ENCODE measurements at regions not wholly inside any gene's neighbourhood (a gene's known extent, or its start where the extent isn't known, plus 50 kb on each side); places are given as distances from the start of the nearest gene placed in this dataset.
"Not testable (repeated sequence)": the region's sequence is repeated elsewhere in the genome, so short reads cannot be mapped to it uniquely, and the experiment has no call there.

DNA sequence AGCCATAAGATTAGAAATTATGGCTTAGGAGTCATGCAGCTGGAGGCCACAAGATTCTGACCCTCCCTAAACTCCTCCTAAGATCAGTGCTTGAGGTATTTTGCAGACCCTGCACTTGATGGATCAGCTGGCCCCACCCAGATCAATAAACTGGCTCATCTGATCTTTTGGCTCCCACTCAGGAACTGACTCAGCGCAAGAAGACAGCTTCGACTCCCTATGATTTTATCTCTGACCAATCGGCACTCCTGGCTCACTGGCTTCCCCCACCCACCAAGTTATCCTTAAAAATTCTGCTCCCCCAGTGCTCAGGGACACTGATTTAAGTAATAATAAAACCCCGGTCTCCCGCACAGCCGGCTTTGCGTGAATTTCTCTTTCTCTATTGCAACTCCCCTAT is 151.5 kb upstream of the TSC22D1 start:
- TF ChIP-seq, protein P1, sequence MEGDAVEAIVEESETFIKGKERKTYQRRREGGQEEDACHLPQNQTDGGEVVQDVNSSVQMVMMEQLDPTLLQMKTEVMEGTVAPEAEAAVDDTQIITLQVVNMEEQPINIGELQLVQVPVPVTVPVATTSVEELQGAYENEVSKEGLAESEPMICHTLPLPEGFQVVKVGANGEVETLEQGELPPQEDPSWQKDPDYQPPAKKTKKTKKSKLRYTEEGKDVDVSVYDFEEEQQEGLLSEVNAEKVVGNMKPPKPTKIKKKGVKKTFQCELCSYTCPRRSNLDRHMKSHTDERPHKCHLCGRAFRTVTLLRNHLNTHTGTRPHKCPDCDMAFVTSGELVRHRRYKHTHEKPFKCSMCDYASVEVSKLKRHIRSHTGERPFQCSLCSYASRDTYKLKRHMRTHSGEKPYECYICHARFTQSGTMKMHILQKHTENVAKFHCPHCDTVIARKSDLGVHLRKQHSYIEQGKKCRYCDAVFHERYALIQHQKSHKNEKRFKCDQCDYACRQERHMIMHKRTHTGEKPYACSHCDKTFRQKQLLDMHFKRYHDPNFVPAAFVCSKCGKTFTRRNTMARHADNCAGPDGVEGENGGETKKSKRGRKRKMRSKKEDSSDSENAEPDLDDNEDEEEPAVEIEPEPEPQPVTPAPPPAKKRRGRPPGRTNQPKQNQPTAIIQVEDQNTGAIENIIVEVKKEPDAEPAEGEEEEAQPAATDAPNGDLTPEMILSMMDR (conservative IDR thresholded peaks at IDR 0.05), result not testable (repeated sequence)
- TF ChIP-seq EZH2 (IDR thresholded peaks at IDR 0.05; ENCODE audit: low read depth), result not testable (repeated sequence)
